ENCODE measurements at regions not wholly inside any gene's neighbourhood (a gene's known extent, or its start where the extent isn't known, plus 50 kb on each side); places are given as distances from the start of the nearest gene placed in this dataset.

DNA sequence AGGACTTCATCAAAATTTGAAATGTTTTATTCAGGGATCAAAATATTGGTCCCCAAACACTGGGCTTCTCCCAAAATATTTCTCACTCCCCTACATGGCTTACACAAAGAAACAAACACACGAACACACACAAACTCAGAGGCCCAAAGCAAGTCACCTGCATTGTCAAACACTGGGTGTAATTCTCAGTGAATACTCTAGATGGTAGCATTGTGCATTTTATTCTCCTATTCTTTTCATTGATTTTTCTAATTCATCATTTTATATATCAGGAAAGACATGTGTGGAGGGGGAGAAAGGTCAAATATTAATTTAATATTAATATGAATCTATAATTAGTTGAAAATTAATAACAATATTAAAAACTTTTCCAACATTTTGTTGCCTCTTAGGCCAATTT, 72.3 kb upstream of the TNMD start:
- peak; percentile 3 for DNase-seq

DNA sequence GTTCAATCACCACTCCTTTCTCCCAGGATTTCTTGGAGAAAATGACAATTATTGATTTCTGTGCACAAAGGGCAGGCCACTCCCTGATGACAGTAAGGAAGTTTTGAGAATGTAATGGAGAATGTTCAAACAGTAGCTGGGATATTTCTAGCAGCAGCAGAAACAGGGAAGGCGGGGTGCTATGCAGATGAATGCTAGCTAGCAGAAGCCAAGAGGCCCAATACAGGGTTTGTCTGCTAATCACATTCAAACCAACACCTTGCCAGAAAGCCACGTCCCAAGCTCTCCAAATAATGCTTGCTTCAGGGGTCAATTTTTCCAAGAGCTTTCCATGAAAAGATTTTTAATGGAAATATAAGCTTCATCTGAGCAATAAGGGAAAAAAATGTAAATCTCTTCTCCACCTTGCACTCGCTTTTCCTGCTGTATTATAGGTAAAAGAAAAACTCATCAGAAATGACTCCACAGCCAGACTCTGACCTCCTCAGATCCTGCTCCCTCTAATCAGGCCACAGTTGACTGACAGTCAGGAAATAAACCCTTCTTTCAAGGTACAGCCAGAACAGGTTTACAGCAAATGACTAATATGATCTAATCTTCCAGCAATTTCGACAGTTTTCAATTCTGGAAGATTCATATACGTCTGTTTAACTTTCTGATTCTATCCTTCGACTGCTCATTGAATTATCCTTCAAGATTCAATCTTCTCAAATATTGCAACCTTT, 84.7 kb upstream of the PCDH19 start:
- no peak for DNase-seq

DNA sequence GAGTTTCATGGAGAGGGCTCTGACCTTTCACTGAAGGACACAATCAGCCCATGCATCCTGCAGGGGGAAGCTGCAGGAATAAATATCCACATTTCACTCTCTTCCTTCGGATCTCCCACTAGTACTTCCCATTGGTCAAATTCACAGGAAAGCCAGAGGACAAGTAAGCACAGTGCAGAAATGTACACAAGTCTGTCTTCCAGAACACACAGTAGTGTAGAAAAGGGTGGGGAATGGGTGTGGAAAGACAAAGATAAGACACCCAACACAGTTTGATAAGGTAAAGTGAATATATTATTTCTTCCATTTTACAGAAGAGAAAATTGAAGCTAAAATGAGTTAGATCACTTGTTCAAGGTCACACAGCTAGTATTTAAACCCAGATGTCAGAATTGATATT, 81.1 kb upstream of the PCDH19 start:
- no peak for DNase-seq

DNA sequence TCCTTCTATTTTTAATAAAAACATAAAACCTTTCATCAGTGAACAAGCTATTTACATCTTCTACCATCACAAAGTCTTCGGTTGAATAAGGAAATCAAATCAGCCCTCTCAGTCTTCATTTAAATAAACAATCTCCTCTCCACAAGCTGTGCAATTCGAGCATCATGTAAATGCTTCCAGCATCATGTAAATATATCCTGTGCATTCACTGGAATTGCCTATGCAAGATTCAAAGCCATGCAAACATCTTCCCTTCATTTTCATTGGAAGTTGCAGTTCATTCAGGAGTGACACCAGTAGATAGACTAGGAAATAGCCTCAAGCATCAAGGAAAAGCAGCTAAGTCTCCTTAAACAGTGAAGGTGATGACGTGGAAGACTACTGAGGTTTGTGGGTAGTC, 77.7 kb upstream of the PCDH19 start:
- DNase-seq = no peak

DNA sequence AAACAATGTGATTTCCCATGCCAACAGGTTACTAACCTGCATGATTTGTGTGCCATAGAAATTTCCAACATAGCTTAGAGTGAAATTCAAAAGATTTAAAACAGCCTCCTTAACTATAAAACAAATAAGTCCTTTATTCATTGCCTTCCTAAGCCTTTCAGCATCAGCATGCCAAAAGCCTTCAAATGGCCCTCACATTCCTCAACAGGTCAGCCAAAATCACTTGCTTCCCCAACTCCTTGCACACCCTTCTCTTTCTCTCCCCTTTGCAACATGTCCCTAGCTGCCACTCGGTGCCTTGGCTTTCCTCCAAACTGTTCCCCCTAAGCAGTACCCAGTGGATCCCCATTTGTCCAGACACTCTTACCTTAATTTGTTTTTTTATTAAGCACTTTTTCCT, 74.9 kb upstream of the PCDH19 start:
- no peak for DNase-seq

DNA sequence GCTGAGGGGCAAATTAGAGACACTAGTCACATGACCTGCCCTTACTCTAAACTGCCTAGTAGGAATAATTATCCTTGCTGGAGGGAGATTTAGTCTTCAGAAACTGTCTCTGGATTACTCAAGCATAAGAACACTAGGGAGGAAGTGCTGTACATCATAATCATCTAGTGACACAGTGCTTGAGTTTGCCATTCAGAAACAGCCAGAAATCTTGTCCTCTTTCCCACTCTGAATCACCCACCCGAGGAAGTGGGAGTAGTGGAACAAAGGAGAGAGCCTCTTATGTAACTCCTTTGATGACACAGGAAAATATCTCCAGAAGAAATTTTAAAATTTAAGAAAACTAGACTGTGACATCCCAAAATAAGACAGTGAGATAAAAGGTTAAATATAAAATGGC, 69.3 kb upstream of the PCDH19 start:
- DNase-seq = no peak

DNA sequence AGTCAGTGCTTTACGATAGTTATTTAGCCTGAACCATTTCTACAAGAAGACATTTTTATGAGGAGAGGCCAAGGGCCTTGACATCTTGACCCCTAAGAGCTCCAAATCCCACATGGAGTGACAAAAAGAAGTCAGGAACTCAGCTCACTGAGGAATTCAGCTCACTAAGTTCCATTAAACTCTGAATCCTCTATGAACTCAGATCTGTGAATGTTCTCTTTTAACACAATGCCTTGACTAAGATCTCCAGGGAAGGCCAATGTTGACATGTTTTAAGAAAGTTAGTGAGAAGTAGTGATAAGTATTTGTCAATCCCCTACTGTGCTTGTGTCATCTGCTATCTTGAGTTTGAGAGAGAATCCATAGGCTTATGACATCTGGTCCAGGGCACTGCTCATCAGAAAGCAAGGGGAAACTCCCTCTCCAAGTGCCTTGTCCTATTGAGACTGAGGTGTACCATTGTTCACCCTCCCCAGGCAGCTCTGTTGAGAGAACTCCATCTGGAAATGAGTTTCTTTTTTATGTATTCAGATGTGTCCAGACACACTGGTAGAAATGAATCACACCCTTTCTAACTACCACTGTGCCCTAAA, 68.7 kb upstream of the PCDH19 start:
- no peak for DNase-seq

DNA sequence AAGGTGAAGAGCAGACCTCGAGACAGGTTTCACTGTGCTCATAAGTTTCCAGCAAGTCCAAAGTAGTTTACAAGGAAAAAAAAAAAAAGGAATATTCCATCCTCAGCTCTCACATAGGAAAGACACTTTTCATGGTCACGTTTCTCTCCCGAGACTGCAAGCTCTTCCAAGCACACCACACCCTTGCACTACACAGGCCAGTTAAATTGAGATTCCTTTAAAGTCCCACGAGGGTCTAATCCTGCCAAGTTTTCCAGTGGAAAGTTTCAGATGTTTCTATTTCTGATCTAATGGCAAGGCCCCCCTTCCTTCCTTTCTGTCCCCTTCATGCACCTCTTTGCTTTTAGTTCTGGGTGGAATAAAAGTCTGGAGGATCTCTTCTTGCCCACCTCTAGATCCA, 67.9 kb upstream of the PCDH19 start:
- DNase-seq = no peak

DNA sequence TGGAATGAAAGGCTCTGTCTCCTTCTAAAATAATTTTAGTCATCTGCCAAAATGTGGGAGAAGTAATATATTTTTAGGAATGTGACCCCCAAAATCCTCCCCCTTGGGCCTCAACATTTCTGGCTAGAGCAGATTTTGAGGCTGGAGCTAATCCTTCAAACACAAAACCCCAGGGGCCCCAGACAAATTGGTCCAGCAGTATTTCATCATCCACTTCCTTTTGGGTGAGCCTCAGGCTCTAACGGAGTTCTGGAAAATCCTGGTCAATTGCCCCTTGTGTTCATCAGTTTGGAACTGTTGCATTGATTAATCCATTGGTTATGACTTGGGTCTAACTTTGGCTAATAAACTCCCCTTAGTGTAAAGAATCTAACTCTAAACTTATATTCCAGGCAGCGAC, 67.4 kb upstream of the PCDH19 start:
- no peak for DNase-seq

All from midbrain (tissue), 1 donor.